Left renal cortex interstitium (tissue), 4 donors: ENCODE measurements at regions not wholly inside any gene's neighbourhood (a gene's known extent, or its start where the extent isn't known, plus 50 kb on each side); places are given as distances from the start of the nearest gene placed in this dataset.

ENCODE experiments used
- DNase-seq, 4 donors: peaks; one replicate each; pipeline ENCODE4 v3.0.0-alpha.2; 2013; ENCODE audit warnings: low read depth in 4 of 4, low spot score in 2 of 4, missing footprints in 1 of 4

DNA sequence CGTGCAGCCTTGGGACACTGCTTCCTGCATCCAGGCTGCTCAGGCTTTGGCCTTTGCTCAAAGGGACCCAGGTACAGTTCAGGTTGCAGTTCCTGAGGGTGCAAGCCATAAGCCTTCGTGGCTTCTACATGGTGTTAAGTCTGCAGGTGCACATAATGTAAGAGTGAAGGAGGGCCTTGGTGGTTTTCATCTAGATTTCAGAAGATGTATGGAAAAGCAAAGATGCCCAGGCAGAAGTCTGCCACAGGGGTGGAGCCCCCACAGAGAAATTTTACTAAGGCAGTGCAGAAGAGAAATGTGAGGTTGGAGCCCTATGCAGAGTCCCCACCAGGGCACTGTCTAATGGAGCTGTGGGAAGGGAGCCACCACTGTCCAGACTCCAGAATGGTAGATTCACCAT, 200.9 kb downstream of the ICE1 start:
- no peak for DNase-seq

DNA sequence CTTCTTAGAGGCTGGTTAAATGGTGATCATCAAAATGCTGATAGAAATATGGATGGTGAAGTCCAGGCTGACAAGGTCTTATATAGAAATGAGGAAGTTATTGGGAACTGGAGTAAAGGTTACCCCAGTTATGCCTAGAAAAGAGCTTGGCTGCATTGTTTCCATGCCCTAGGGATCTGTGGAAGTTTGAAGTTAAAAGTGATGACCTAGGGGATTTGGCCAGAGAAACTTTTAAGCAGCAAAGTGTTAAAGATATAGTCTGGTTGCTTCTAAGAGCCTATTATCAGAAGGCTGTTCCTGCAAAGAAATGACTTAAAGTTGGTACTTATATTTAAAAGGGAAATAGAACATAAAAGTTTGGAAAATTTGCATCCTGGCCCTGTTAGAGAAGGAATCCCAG, 200.3 kb downstream of the ICE1 start:
- DNase-seq: no peak

DNA sequence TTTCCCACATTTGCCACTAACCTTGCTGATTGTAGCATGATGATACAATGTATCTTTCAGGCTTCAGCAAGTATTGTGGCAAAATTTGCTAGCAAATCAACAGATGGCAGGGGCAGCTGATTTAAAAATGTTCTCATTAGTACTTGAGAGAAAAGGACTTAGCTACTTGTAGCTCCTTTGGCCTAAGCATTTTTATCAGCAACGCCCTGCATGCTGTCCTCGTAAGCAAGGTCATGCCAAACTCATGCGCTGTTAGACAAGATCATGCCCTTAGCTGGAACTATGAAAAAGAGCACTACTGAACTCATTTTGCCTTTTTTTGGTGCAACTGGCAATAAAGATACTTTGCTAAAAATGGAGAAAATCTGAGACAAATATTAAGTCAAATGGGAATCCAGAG, 197.1 kb downstream of the ICE1 start:
- DNase-seq: no peak

DNA sequence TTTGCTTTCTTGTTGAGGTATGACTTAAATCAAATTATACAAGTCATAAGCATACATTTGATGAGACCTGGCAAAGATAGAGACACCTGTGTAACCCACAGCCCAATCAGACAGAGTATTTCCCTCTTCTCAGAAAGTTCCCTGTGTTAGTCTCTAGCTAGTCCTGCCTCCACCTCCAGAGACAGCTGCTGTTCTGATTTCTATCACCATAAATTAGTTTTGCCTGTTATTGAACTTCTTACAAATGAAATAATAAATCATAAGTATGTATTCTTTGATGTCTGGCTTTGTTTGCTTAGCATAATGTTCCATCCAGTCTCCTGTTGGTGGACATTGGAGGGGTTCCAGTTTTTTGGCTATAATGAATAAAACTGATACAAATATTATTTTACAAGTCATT, 194.5 kb downstream of the ICE1 start:
- DNase-seq: no peak

DNA sequence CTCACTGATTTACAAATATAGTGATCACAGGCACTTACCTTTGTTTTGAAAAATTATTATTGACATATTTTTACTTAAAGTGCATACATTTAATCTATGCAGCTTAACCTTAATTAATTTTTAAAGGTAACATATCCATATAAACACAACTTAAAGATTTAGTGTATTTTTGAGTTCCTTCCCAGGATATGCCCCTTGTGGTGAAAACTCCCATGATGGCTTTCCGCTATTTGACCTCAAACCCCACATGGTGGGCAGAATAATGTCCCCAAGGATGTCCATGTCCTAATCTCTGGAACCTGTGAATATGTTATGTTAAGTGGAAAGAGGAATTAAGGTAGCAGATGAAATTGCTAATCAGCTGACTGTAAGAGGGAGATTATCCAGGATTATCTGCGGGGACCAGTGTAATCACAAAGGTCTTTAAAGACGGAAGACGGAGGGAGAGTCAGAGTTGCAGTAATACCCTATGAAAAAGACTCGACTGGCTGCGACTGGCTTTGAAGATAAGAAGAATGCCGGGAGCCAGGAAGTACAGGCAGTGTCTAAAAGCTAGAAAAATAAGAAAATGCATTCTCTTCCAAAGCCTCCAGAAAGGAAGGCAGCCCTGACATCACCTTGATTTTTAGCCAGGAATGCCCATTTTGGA, 193.9 kb downstream of the ICE1 start:
- no peak for DNase-seq

DNA sequence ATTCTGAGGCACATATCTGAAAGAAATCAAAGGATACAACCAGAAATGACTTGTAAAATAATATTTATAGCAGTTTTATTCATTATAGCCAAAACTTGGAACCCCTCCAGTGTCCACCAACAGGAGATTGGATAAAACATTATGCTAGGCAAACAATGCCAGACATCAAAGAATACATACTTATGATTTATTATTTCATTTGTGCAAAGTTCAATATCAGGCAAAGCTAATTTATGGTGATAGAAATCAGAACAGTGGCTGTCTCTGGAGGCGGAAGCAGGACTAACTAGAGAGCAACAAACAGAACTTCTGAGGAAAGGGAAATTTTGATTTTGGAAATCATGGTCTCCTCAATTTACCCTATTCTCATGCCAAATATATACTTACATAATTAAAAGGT, 193.1 kb downstream of the ICE1 start:
- DNase-seq: peak in 1 of 4 donors; percentile 6

DNA sequence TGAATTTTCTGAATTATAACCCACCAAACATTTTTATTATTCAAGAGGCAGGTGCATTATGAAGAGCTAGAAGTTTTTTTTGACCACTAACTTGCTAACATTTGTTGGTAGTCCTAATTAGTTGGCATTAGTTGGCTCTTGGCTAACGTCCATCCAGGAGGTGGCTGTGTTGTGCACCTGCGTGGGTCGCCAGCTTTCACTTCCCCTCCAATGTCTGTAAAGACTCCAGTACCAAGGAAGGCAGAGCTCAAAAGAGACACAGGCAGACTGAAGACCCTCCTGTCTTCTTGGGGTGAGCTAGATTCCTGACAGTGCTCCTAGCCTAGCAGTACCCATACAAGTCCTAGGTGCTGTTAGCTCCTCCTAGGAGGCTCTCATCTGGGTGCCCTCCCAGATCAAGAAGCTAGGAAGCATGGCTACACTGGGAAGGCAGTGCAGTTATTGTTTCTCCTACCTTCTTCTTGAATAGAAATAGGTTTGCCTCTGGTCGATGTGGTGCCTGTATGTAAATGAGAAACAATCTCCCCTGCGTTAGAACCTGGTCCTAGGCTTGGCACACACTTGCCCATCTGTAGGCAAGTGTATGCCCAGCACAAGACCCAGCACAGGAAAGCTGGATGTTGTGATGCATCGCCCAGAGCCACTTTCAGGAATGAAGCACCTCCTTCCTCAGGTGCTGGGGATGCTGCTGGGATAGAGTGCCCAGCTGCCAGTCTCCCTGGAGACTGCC, 190.9 kb downstream of the ICE1 start:
- DNase-seq: no peak

DNA sequence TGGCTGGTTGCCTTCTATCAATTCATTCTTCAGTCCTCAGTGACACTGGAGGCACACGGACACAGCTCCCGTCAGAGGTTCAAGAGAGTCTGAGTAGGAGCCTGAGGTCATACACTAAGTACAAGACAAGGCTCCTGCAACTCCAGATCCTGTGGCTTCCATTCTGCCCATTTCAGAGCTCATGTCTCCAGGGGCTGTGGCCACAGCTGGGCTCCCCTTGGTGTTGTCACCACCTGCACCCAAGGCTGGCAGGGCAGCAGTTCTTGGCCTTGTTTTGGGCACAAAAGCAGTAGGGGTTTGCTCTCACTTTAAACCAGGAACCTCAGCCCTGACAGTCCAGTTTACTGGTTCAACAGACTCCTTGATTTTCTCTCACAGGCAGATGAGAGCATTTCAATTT, 189.6 kb downstream of the ICE1 start:
- no peak for DNase-seq

DNA sequence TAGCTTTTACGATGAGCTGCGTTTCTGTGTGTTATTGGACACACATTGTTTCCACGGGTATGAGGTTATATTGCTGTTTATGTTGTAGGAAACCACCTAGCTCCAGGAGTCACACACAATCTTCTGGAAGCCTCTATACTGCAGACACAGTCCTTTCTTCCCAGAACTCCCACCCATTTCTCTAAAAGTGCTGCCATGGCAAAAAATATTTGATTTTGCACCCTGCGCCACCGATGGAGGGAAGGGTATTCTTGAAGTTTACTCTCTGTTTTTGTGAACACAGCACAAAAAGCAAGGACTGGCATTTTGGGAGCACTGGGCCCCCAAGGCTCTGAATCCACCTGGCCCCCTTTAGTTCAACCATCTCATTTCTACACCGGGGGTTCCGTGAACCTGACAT, 187.5 kb downstream of the ICE1 start:
- DNase-seq: no peak

DNA sequence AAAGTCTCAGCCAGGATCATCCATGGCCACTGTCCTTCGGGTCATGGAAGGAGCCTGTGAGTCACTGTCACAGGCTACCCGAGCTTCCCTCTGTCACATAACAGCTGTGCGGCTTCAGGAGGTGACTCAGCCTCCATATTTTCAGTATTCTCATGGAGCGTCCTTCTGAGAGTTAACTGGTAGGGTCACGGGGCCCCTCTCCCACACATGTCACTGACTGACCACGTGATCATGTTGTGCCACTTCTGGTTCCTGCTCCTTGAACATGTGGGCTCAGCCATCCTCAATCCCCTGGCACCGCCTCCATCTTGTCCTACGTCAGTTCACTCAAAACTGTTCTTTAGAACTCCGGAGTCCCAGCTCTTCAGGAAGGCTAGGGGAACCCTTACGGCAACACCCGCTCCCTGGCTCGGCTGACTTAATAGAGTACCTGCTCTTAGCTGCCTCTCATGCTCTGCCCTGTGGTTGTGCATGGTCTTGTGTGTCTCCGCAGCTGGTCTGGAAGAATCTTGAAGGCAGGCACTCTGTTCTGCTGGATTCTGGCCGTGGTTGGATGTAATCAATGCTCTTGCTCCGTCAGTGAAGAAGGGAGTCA, 182.8 kb downstream of the ICE1 start:
- no peak for DNase-seq

DNA sequence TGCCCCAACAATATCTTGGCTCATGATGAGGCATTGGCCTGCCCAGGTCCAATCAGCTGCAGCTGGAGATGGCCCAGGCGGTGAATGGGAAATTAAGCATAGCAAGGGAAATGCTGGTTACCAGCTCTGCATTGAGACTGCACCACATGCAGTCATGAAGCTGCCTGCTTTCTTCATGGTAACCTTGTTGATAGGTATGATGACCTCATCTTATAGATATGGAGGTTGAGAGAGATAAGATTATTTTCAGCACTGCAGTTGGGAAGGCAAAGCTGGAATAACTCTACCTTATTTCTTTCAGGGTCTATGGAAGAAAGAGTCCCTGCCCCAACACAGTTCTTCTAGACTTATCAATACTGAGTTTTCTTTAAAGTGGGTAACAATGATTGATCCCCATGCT, 180.1 kb downstream of the ICE1 start:
- DNase-seq: no peak

DNA sequence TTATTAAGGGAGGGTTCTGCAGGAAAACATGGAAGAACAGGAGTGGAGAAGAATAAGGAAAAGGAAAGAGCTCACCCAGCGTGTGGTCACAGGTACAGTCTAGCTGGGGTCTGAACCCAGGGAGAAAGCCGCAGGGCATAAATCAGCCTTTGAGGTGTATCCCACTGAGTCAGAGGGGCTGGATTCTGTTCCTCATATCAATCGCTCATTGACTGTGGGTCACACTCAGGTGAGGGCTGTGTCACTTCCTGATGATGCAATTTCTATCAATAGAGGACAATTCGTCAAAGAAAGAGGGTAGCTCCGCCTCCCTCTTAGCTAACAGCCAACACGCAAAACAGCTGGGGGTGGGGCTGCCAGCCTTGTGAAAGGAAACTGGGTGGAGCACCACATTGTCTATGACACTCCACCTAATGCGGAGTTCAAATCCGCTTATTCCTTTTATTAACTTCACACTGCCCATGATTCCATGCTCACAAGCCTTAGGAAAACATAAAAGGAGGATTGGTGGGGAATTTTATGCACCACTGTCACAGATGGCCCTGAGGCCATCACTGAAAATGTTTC, 176.2 kb downstream of the ICE1 start:
- DNase-seq: no peak

DNA sequence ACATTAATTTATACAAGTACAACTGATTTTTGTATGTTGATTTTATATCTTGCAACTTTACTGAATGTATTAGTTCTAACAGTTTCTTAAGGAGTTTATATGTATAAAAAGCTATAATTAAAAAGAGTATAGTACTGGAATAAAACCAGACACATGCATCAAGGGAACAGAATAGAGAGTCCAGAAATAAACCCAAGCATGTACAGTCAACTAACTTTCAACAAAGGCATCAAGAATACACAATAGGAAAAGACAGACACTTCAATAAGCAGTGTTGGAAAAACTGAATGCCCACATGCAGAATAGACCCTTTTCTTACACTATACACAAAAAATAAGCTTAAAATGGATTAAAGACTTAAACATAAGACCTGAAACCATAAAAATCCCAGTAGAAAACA, 170.9 kb downstream of the ICE1 start:
- no peak for DNase-seq

DNA sequence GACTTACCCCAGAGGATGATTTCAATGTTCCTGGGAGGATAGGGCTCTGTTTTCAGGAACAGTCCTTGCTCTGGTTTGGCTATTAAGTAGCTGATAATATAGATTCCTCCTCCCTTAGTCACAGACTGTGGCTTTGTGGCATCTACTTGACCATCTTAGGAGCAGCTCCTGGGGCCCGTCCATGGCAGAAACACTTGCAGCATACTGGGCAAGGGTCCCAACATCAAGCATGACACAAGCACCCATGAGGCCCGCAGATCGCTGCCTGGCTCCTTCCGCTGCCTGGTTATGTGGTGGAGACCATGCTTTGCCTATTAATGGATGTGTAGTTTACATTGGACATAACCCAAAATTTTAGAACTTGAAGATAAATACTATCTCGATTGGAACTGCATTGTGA, 170.1 kb downstream of the ICE1 start:
- DNase-seq: no peak

DNA sequence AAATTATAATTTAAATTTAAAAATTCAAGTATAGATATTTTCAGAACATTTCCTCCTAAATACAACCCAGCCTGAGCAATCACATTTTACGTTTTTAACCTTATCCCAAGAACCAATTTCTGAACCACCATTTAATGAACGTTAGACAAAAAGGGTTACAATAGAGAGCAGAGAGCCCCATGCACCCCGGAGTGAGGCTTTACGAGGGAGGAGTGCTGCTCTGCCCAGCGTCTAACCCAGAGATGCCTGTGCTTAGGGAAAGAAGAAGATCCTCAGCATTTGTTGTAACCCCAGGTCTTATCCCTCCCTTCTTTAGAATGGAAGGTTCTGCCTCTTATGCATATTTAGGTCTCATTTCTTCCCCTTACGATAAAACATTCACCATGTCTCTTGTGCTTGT, 169.1 kb downstream of the ICE1 start:
- DNase-seq: no peak

DNA sequence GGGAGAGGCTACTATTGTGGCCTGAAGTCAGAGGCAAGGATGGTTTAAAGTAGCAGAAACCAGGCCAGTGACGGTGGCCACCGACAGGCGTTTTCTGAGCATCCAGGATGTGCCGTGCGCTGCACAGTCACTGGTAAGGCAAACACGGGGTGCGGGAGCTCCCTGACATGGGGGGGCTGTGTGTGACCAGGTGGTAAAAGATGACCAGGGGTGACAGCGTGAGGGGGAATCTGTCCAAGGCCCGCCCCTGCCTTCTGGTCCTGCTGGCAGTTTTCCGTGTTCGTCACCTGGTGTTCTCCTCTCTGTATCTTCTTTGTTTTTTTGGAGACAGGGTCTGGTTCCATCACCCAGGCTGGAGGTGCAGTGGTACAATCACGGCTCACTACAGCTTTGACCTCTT, 167.4 kb downstream of the ICE1 start:
- DNase-seq: no peak

DNA sequence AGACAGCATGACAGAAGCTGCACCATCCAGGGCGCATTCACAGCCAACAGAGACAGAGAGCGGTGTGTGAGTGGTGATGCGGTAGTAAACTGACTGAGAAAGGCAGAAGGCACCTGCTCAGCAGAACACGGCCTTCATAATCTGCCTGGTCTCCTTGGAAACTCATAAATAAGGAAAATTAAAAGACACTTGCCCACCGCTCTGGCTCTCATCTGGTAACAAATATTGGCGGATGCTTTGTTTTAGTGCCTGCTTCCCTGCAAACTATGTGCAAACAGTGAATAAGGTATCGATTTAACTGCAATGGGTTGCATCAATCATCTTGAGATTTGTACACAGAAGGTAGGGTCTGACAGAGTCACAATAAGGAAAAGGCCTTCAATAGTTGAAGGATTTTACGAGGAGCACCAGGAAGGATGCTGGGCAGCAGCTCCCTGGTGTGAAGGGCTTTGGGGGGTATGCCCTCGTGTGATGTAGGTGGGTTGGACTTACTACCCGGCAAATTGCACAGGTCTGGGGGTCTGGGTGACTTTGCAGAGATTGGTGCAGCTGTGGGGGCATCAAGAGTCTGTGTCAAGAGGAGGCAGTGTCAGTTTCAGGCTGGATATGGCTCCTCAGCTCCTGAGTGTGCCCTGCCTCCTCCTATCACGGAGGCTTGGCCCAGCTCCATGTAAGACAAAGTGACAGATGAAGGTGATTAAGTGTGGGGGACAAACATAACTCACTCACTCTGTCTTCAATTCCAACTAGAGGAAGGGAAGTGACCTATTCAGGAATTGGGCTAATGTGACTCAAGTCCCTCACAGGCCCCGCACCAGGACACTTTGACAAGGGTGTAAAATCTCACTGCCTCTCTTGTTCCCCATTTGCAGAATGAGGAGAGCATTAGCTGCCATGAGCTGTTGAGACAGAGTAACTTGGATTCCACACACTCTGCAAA, 166.7 kb downstream of the ICE1 start:
- no peak for DNase-seq

DNA sequence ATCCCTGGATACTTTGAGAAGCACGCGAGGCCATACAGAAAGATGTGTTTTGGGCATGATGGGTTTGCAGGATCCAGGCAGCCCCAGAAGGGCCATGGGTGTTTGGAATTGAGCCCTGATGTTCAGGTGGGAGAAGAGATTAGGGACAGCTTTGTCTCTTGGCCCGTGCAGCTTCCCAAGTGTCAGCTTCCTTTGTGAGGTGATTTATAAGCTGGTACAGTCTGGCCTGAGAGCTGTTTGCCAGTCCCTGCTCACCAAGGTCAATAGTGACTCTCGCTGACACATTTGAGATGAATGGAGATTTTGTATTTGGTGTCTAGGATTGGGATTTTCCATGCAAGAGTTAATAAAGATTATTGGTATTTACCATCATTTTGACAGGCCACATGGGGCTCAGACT, 165.9 kb downstream of the ICE1 start:
- DNase-seq: no peak

DNA sequence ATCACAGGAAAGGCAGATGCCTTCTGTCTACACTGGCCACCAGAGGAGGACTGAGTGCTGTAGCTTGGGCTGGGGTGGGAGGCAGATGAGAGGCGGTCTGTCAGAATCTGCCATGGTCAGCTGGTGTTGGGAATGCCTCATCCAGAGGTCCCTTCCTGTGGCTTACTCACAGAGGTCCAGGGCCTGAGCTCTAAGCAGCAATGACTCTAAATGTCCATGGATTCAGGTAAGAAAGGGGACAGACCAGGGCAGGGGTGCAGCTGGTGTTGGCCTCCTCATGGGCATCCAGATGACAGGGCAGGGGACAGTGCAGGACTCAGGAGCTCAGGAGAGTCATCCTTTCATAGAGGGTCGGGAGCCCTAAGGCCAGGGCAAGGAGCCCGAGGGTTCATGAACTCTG, 165.0 kb downstream of the ICE1 start:
- no peak for DNase-seq

DNA sequence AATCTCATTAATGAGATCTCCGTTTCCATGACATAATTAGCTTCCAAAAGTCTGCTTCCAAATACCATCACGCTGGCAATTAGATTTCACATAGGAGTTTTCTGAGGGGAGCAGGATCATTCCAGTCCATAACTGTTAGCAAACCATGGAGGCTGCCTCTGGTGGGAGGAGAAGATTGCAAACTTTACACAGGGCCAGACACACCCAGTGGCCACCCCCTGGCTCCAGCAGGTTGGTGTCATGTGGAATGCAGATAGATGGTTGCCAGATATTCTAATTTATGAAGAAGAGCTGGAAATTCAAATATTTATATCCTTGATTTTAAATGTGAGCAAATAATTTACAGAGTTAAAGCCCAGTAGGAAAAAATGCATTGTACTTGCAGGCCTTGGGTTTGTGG, 164.2 kb downstream of the ICE1 start:
- DNase-seq: no peak
